ENCODE measurements at regions not wholly inside any gene's neighbourhood (a gene's known extent, or its start where the extent isn't known, plus 50 kb on each side); places are given as distances from the start of the nearest gene placed in this dataset.

DNA sequence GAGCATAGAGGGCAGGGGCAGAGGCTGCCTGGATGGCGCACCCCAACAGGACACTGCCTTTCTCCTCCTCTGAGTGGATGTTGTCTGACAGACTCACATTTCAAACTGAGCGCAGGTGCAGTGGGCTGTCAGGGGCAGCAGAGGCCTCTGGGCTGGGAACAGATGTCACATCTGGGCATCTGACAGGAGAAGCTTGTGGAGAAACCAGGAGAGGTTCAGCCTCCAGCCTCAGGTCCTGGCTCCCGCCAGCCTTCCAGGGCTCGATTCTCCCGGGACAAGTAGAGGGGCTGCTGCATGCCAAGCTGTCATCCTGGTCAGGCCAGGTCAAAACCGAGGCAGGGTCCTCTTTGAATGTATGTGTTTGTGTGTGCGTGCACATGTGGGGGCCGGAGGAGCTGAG lies 67.7 kb upstream of the SDK2 start:
- Mint-ChIP-seq H3K36me3 (ENCODE audit: low read depth) (peaks cover 3% of the 10 kb centered on the region), H3K27ac (no peak overlapping the region), H3K27me3 (peaks cover 32% of the 10 kb centered on the region), H3K4me1 (peaks cover 13% of the 10 kb centered on the region), H3K4me3 (no peak overlapping the region)
- no peak for ATAC-seq
- DNase-seq: no peak
- H3K9me3 ChIP-seq (ENCODE audit: control insufficient read depth, low read length, poor library complexity, severe bottlenecking): no peaks in the 10 kb centered on the region

DNA sequence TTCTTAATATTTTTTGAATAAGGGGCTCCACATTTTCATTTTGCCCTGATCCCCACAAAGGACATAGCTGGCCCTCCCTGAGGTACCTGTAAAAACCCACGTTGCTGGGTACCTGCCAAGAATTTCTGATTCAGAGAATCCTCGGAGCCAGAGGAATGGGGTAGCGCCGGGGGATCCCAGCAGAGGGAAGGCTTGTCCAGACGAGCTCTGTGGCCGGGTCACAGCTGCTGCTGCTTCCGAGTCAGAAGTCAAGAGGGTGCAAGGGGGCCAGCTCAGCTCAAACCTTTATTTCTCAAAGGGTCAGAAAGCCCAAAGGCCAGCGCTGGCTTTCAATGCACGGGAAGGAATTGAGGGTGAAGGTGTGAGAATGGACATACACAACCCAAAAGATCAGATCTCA lies 68.9 kb upstream of the SDK2 start:
- H3K4me1 Mint-ChIP-seq: peaks cover 16% of the 10 kb centered on the region
- no peaks in the 10 kb centered on the region for H3K9me3 ChIP-seq (ENCODE audit: control insufficient read depth, low read length, poor library complexity, severe bottlenecking)
- peaks cover 3% of the 10 kb centered on the region for H3K36me3 Mint-ChIP-seq (ENCODE audit: low read depth)
- DNase-seq: no peak
- ATAC-seq: no peak
- peaks cover 27% of the 10 kb centered on the region for H3K27me3 Mint-ChIP-seq
- H3K4me3 Mint-ChIP-seq: no peak overlapping the region
- H3K27ac Mint-ChIP-seq: no peak overlapping the region

DNA sequence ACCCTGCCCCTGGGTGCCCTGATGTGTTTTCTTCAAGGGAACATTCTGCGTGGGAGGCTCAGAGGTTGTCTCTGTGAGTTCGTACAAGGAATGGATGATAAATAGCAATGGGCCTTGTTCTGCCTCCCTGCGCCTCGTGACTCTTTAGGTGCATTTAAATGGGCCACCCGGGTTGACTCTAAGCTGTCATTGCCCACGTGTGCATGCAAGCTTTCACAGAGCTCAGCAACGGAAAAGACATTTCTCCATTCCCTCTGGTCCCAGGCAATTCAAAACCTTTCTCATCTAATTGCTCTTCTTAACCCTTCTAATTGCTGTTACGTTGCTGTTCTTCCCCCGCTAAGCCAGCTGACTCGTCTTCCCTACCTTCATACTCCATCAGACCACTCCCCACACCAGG lies 71.5 kb upstream of the SDK2 start:
- no peak overlapping the region for H3K27ac Mint-ChIP-seq
- no peak overlapping the region for H3K4me3 Mint-ChIP-seq
- no peaks in the 10 kb centered on the region for H3K9me3 ChIP-seq (ENCODE audit: control insufficient read depth, low read length, poor library complexity, severe bottlenecking)
- no peak for ATAC-seq
- H3K27me3 Mint-ChIP-seq: peaks cover 7% of the 10 kb centered on the region
- peaks cover 23% of the 10 kb centered on the region for H3K4me1 Mint-ChIP-seq
- no peak for DNase-seq
- H3K36me3 Mint-ChIP-seq (ENCODE audit: low read depth): no peaks in the 10 kb centered on the region

DNA sequence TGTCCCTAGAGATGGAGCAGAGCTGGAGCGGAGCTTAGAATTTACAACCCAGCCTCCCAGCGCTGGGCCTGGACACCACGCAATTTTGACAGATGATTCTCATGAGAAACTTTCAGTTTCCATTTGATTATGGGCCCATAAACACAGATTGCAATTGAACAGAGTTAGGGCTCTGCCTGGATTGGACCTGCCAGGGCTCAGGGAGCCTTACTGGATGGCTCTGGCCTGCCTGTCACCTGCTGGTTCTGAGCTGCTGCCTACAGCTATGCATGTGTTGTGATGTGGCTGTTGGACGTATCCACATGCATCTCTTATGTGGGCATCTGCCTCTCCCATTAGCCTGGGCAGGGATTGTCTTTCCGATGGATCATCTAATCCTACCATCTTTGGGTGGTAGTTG lies 73.4 kb upstream of the SDK2 start:
- Mint-ChIP-seq H3K36me3 (ENCODE audit: low read depth) (no peaks in the 10 kb centered on the region), H3K27ac (no peak overlapping the region), H3K27me3 (no peaks in the 10 kb centered on the region), H3K4me1 (peaks cover 30% of the 10 kb centered on the region), H3K4me3 (no peak overlapping the region)
- ATAC-seq (no peak), DNase-seq (no peak)
- no peaks in the 10 kb centered on the region for H3K9me3 ChIP-seq (ENCODE audit: control insufficient read depth, low read length, poor library complexity, severe bottlenecking)

DNA sequence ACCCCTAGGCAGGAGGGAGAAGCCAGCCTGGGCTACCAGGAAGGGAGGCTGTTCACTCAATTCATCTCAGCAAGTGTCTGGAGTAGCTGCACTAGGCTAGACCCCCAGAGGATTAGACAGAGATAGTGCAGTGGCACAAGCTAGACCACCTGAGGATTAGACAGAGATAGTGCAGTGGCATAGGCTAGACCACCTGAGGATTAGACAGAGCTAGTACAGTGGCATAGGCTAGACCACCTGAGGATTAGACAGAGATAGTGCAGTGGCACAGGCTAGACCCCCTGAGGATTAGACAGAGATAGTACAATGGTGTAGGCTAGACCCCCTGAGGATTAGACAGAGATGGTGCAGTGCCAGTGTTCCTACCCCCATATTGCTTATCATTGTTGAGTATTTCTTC lies 74.1 kb upstream of the SDK2 start:
- Mint-ChIP-seq H3K27me3 (no peaks in the 10 kb centered on the region), H3K36me3 (ENCODE audit: low read depth) (no peaks in the 10 kb centered on the region), H3K4me1 (peaks cover 36% of the 10 kb centered on the region), H3K27ac (peak overlapping the region; percentile 83), H3K4me3 (no peak overlapping the region)
- no peak for ATAC-seq
- no peak for DNase-seq
- no peaks in the 10 kb centered on the region for H3K9me3 ChIP-seq (ENCODE audit: control insufficient read depth, low read length, poor library complexity, severe bottlenecking)

DNA sequence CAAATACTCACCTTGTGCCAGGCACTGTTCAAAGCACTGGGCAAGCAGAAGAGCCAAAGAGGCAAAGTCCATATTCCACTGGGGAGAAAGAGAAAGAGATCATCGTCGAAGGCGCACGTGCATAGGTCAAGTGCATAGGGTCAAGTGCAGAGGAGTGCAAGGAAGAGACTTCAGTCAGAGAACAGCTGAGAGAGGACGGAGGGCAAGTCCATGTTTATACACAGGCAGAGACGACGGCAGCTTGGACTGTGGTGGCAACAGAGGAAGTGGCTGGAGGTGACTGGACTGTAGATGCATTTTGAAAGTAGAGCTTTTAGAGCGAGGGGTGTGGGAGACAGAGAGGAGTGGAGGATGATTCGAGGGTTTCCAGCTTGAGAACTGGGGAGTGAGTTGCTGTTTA lies 74.7 kb upstream of the SDK2 start:
- Mint-ChIP-seq H3K27me3 (no peaks in the 10 kb centered on the region), H3K4me1 (peaks cover 39% of the 10 kb centered on the region), H3K36me3 (ENCODE audit: low read depth) (no peaks in the 10 kb centered on the region), H3K4me3 (no peak overlapping the region), H3K27ac (peak overlapping the region; percentile 83)
- no peak for ATAC-seq
- no peak for DNase-seq
- H3K9me3 ChIP-seq (ENCODE audit: control insufficient read depth, low read length, poor library complexity, severe bottlenecking): no peaks in the 10 kb centered on the region

DNA sequence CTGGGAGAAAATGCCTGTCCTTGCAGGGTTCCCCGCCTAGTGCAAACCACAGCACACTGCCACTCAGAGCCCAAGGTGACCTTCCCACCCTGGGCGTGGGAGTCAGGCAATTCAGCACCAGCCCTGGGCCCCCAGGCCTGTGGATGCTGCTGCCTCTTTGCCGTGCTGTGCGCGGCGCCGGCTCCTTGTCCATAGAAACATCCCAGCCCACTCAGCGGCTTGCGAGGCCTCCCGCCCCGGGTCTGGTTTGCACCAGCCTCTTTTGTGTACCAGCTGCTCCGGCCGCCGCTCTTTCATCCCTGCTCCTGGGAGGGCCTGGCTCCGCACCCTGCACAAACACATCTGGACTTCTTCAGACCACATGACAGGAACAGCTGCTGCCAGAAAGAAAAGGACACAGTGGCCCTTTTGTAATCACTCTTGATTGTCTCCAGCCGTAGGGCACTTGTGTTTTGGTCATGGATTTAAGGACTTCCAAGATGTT lies 75.4 kb upstream of the SDK2 start:
- no peak for ATAC-seq
- H3K36me3 Mint-ChIP-seq (ENCODE audit: low read depth): no peaks in the 10 kb centered on the region
- DNase-seq: no peak
- no peaks in the 10 kb centered on the region for H3K27me3 Mint-ChIP-seq
- H3K27ac Mint-ChIP-seq: peak overlapping the region; percentile 92
- peaks cover 43% of the 10 kb centered on the region for H3K4me1 Mint-ChIP-seq
- H3K9me3 ChIP-seq (ENCODE audit: control insufficient read depth, low read length, poor library complexity, severe bottlenecking): no peaks in the 10 kb centered on the region
- peak overlapping the region; percentile 66 for H3K4me3 Mint-ChIP-seq

DNA sequence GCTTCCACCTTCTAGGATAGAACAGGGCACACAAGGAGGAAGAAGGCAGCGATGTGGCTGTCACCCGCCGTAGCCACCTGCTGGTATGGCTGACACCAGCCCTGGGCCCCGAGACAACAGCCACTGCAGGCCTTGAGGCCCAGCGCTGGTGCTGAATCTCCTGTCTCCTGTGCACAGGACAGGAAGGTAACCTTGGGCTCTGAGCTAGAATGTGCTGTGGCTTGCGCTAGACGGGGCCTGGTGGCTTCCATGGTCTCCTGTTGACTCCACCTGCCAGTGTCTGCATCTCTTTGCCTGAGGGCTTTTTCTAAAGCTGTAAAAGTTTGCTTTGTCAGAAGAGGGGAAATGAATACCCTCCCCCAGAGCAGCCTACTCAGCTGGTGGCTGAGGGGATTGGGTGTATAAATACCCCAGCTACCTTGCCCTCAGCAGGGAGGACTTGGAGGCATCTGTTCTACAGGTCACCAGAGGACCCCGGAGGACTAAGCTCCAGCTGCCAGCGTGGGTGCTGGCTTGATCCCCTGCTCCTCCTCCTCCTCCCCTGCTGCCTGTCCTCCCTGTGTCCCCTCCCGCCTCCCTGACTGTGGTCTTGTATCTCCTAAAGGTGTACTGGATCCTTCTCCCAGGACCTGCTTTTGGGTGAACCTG lies 76.1 kb upstream of the SDK2 start:
- H3K27me3 Mint-ChIP-seq: no peaks in the 10 kb centered on the region
- peak overlapping the region; percentile 66 for H3K4me3 Mint-ChIP-seq
- H3K9me3 ChIP-seq (ENCODE audit: control insufficient read depth, low read length, poor library complexity, severe bottlenecking): no peaks in the 10 kb centered on the region
- peak overlapping the region; percentile 92 for H3K27ac Mint-ChIP-seq
- ATAC-seq (peak; percentile 79), DNase-seq (peak in 1 of 3 donors; percentile 20)
- H3K4me1 Mint-ChIP-seq: peaks cover 43% of the 10 kb centered on the region
- H3K36me3 Mint-ChIP-seq (ENCODE audit: low read depth): no peaks in the 10 kb centered on the region

DNA sequence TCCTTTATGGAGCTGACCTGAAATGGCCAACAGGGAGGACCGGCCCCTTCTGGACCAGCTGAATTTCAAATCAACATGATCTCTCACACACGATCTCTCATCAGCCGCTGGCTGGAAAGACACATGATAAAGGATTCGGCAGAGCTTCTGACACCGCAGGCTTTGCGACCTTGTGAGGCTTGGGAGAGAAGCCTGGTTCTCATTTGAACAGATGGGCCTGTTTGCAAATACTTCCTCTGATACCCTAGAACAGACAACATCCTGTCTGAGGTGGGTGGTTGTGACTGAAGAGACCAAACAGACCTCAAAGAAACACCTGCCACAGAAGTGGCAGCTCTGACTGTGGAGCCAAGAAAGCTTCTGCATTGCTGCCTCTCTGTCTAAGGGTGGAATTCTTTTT lies 77.9 kb upstream of the SDK2 start:
- Mint-ChIP-seq H3K27ac (peak overlapping the region; percentile 96), H3K36me3 (ENCODE audit: low read depth) (no peaks in the 10 kb centered on the region), H3K27me3 (no peaks in the 10 kb centered on the region), H3K4me1 (peaks cover 38% of the 10 kb centered on the region), H3K4me3 (peak overlapping the region; percentile 83)
- H3K9me3 ChIP-seq (ENCODE audit: control insufficient read depth, low read length, poor library complexity, severe bottlenecking): no peaks in the 10 kb centered on the region
- ATAC-seq (peak; percentile 88), DNase-seq (peak in 1 of 3 donors; percentile 28)

DNA sequence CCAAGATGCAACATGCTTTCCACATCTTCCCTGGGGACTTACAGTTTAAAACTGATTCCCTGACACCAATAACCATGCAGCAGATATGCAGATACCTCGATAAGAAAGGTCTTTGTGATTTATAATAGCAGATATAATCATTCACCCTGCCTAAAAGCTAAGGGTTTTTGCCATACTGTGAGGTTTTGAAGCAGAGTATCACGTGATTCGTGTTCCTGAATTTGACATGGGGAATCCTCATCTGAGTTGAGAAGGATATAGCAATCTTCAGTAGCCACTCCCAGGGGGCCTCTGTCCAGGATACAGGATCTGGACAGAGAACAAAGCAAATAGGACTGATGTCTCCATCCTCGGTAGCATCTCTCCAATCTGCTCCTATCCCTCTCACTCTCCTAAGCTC lies 79.1 kb upstream of the SDK2 start:
- Mint-ChIP-seq H3K27ac (peak overlapping the region; percentile 96), H3K27me3 (no peaks in the 10 kb centered on the region), H3K4me1 (peaks cover 38% of the 10 kb centered on the region), H3K4me3 (peak overlapping the region; percentile 52), H3K36me3 (ENCODE audit: low read depth) (no peaks in the 10 kb centered on the region)
- no peaks in the 10 kb centered on the region for H3K9me3 ChIP-seq (ENCODE audit: control insufficient read depth, low read length, poor library complexity, severe bottlenecking)
- no peak for ATAC-seq
- no peak for DNase-seq

DNA sequence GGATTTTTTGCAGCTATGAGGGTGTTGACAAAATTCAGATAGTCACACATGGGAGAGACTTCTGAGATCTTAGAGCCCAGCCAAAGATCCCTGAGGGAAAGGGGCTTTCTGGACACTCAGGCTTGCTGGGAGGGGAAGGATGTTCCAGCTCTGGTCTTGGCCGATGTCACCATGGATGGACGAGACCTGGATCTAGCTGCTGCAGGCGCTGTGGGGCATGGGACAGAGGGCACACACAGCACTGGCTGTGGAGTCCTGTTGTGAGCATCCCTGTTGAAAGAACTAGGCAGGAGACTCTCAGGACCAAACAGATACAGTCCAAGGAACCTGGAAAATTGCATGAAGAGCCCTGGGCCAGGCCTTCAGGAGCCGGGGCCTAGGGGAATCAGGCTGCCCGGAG lies 80.1 kb upstream of the SDK2 start:
- no peaks in the 10 kb centered on the region for H3K36me3 Mint-ChIP-seq (ENCODE audit: low read depth)
- no peak for ATAC-seq
- H3K9me3 ChIP-seq (ENCODE audit: control insufficient read depth, low read length, poor library complexity, severe bottlenecking): no peaks in the 10 kb centered on the region

DNA sequence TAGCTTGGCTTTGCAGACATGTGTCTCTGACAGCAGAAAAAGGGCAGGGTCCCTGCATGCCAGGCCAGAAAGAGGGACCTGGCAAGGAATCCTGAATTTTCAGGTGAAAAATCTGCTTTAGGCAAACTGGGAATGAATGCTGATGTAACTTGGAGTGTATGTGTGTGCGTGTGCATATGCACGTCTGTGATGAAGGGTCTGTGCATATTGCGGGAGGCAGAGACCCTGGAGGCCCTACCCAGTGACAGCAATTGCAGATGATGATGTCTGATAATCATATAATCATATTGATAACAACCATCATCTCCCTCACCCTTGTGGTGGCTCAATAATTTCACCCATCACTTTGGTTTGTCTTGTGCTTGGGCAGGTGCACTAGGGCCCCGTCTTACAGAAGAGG lies 80.7 kb upstream of the SDK2 start:
- Mint-ChIP-seq H3K4me3 (no peak overlapping the region), H3K27me3 (no peaks in the 10 kb centered on the region), H3K36me3 (ENCODE audit: low read depth) (no peaks in the 10 kb centered on the region), H3K27ac (no peak overlapping the region), H3K4me1 (peaks cover 29% of the 10 kb centered on the region)
- H3K9me3 ChIP-seq (ENCODE audit: control insufficient read depth, low read length, poor library complexity, severe bottlenecking): no peaks in the 10 kb centered on the region
- ATAC-seq: no peak
- no peak for DNase-seq

More for the DNA sequence above, 80.1 kb upstream of the SDK2 start:
- Mint-ChIP-seq H3K4me3 (no peak overlapping the region), H3K4me1 (peaks cover 32% of the 10 kb centered on the region), H3K27ac (peak overlapping the region; percentile 96), H3K27me3 (no peaks in the 10 kb centered on the region)
- no peak for DNase-seq

DNA sequence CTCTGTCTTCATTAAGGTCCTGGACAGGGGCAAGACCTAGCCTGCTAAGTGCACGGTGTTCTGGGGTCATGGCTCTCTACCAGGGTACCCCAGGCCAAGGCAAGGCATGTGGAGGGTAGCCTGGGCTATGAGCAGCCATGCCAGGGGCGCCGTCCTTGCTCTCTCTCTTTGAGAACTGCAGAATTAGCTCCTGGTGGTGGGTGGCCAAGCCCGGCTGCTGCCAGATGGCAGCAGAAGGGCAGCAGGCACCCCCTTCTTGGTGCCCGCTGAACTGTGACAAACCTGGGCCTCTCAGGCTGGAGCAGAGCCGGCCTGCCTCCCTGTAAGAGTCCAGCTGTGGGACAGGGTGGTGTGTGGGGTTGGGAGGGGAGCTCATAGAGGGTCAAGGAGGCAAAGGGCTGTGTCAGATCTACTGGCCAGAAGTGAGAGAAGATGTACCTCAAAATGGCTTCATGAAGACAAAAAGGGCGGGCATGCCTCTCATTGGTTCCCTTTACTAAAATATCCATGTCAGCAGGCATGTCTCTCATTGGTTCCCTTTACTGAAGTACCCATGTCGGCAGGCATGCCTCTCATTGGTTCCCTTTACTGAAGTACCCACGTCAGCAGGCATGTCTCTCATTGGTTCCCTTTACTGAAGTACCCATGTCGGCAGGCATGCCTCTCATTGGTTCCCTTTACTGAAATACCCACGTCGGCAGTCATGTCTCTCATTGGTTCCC lies 81.7 kb upstream of the SDK2 start:
- Mint-ChIP-seq H3K27ac (no peak overlapping the region), H3K36me3 (ENCODE audit: low read depth) (no peaks in the 10 kb centered on the region), H3K4me1 (peaks cover 22% of the 10 kb centered on the region), H3K27me3 (no peaks in the 10 kb centered on the region), H3K4me3 (no peak overlapping the region)
- DNase-seq (no peak), ATAC-seq (no peak)
- H3K9me3 ChIP-seq (ENCODE audit: control insufficient read depth, low read length, poor library complexity, severe bottlenecking): no peaks in the 10 kb centered on the region

DNA sequence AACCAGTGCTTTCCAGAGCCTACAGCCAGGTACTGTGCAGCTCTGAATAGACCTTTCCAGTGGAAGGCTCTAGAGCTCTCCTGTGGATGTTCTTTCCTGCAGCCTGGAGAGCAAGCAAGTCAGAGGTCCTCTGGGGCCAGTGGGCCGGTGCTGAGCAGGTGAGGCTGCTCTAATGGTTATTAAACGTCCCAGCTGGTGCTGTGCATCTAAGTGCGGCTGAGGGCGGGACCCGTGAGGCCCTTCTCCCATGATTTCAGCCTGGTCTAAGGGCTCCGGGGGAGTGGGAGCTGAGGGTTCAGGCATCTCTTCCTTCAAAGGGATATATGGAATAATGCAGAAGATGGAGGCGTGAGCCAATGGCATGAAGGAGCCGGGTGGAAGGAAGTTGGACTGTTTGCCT lies 83.7 kb upstream of the SDK2 start:
- no peaks in the 10 kb centered on the region for H3K36me3 Mint-ChIP-seq (ENCODE audit: low read depth)
- no peaks in the 10 kb centered on the region for H3K9me3 ChIP-seq (ENCODE audit: control insufficient read depth, low read length, poor library complexity, severe bottlenecking)
- ATAC-seq (no peak), DNase-seq (no peak)
- no peaks in the 10 kb centered on the region for H3K27me3 Mint-ChIP-seq
- peaks cover 11% of the 10 kb centered on the region for H3K4me1 Mint-ChIP-seq
- H3K27ac Mint-ChIP-seq: no peak overlapping the region
- no peak overlapping the region for H3K4me3 Mint-ChIP-seq
